Smooth muscle cell (in vitro differentiated cells): ENCODE measurements at regions not wholly inside any gene's neighbourhood (a gene's known extent, or its start where the extent isn't known, plus 50 kb on each side); places are given as distances from the start of the nearest gene placed in this dataset.
A peak's percentile ranks its signal among the peaks of the same experiment; 100 is the strongest.

Experiments
- DNase-seq: peaks from one replicate; lab custom pipeline; 2025; ENCODE audit not compliant: unreplicated experiment; lab: John Stamatoyannopoulos, UW
- H2AFZ ChIP-seq: fragments of 200-600 bp; sonication (generic); 2 replicates; pipeline ENCODE4 v1.6.0; 2016; ENCODE audit warnings: antibody characterized with exemption, low read depth, mild to moderate bottlenecking
- H3F3A ChIP-seq: fragments of 200-600 bp; sonication (generic); 2 replicates; pipeline ENCODE4 v1.6.0; 2017; ENCODE audit warnings: antibody characterized with exemption, low read depth
- H3K27ac ChIP-seq: fragments of 200-600 bp; sonication (generic); 2 replicates; pipeline ENCODE4 v1.5.1; 2016; ENCODE audit warnings: low read depth, mild to moderate bottlenecking
- H3K27me3 ChIP-seq: fragments of 200-600 bp; sonication (generic); 2 replicates; pipeline ENCODE4 v1.6.1; 2016; ENCODE audit warnings: low read depth, mild to moderate bottlenecking
- H3K36me3 ChIP-seq: fragments of 200-600 bp; sonication (generic); 2 replicates; pipeline ENCODE4 v1.5.1; 2016; ENCODE audit warnings: low read depth
- H3K4me1 ChIP-seq: fragments of 200-600 bp; sonication (generic); 2 replicates; pipeline ENCODE4 v1.5.1; 2016; ENCODE audit warnings: low read depth
- H3K4me2 ChIP-seq: fragments of 200-600 bp; sonication (generic); 2 replicates; pipeline ENCODE4 v1.6.0; 2016; ENCODE audit warnings: mild to moderate bottlenecking
- H3K4me3 ChIP-seq: fragments of 200-600 bp; sonication (generic); 2 replicates; pipeline ENCODE4 v1.5.1; 2016; ENCODE audit warnings: mild to moderate bottlenecking
- H3K79me2 ChIP-seq: fragments of 200-600 bp; sonication (generic); 2 replicates; pipeline ENCODE4 v1.6.0; 2016; ENCODE audit warnings: low read depth, mild to moderate bottlenecking
- H3K9ac ChIP-seq: fragments of 200-600 bp; sonication (generic); 2 replicates; pipeline ENCODE4 v1.6.0; 2016; ENCODE audit warnings: low read depth
- H3K9me3 ChIP-seq: fragments of 200-600 bp; sonication (generic); replicated peaks from 2 replicates; pipeline ENCODE4 v1.5.1; 2016; ENCODE audit warnings: low read depth
- H4K20me1 ChIP-seq: fragments of 200-600 bp; sonication (generic); 2 replicates; pipeline ENCODE4 v1.6.0; 2016; ENCODE audit warnings: low read depth
- CTCF ChIP-seq: fragments of 200-600 bp; sonication (generic); IDR thresholded peaks from 2 replicates; pipeline ENCODE4 v1.5.1; 2017; ENCODE audit warnings: borderline replicate concordance, mild to moderate bottlenecking, antibody characterized with exemption; ENCODE audit not compliant: insufficient read depth, poor library complexity, severe bottlenecking
- WGBS: methylation state at CpG from one replicate; pipeline ENCODE4 v1.1.7; 2016; ENCODE audit warnings: low lambda C conversion rate; 5-methylcytosine and 5-hydroxymethylcytosine counted together

- Histone ChIP-seq H3K27me3 (no peaks in the 10 kb centered on the region), H3K27ac (no peak overlapping the region), H2AFZ (no peak overlapping the region), H3K9ac (no peak overlapping the region), H3F3A (no peaks in the 10 kb centered on the region), H3K4me3 (no peak overlapping the region), H3K36me3 (no peaks in the 10 kb centered on the region), H3K4me1 (peaks cover 14% of the 10 kb centered on the region), H3K9me3 (no peaks in the 10 kb centered on the region), H3K79me2 (no peaks in the 10 kb centered on the region), H4K20me1 (no peaks in the 10 kb centered on the region), H3K4me2 (no peak overlapping the region)
- TF ChIP-seq CTCF: no peak
- no peak for DNase-seq
- 93% methylated on average over 1 of the region's 1 CpG for WGBS
These were observed 62.2 kb upstream of the FOXP4 start for GRCh38 chr6:41483943-41484342.

GRCh38 chr6:41487860-41488432, 58.2 kb upstream of the FOXP4 start:
- Histone ChIP-seq H3K9ac (peak overlapping the region; percentile 73), H4K20me1 (no peaks in the 10 kb centered on the region), H3K79me2 (no peaks in the 10 kb centered on the region), H3K36me3 (no peaks in the 10 kb centered on the region), H3K27me3 (no peaks in the 10 kb centered on the region), H3K4me2 (peak overlapping the region; percentile 78), H3K4me1 (peaks cover 29% of the 10 kb centered on the region), H3F3A (peaks cover 8% of the 10 kb centered on the region), H3K9me3 (no peaks in the 10 kb centered on the region), H3K4me3 (no peak overlapping the region), H2AFZ (peak overlapping the region; percentile 32), H3K27ac (peak overlapping the region; percentile 82)
- 47% methylated on average over 9 of the region's 9 CpGs for WGBS
- no peak for DNase-seq
- no peak for TF ChIP-seq CTCF

DNA sequence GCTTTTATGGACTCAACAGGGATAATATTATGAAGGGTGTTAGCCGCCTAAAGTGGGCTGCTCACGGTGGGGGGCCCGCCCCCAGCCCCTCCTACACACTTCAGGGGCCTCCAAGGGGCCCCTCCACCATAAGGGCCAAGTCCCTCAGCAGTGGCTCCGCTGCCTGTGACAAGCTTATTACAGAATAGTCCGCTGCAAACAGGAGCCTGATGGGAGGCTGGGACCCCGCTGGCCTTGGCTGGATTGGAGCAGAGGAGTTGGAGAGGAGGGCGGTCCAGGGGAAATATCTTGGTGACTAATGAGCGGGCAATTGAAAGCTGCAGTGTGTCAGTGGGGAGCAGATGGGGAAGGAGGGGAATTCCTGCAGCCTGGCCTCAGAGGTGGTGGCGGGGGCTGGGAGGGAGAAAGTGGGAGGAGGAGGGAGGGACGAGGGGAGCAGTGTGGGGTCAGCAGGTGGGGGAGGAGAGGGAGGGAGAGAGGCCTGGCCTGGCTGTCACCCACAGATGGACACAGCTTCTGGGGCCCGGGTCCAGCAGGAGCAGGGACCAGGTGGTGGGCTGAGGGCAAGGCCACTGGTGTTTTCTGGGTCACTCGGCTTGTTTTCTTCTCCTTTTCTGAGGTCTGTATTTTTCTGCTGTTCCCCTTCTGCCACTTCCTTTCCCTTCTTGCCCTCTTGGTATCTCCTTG, 57.6 kb upstream of the FOXP4 start:
- Histone ChIP-seq H3K4me3 (no peak overlapping the region), H3K9me3 (no peaks in the 10 kb centered on the region), H3K4me2 (peak overlapping the region; percentile 78), H3K27me3 (peaks cover 5% of the 10 kb centered on the region), H3K27ac (peak overlapping the region; percentile 82), H3K79me2 (no peaks in the 10 kb centered on the region), H2AFZ (peak overlapping the region; percentile 32), H3K36me3 (no peaks in the 10 kb centered on the region), H3K4me1 (peaks cover 29% of the 10 kb centered on the region), H3K9ac (peak overlapping the region; percentile 73), H3F3A (peaks cover 8% of the 10 kb centered on the region), H4K20me1 (no peaks in the 10 kb centered on the region)
- 7% methylated on average over 10 of the region's 12 CpGs for WGBS
- no peak for TF ChIP-seq CTCF
- peak; percentile 71 for DNase-seq
